Epithelial cell of proximal tubule (primary cell): ENCODE measurements at regions not wholly inside any gene's neighbourhood (a gene's known extent, or its start where the extent isn't known, plus 50 kb on each side); places are given as distances from the start of the nearest gene placed in this dataset.

Source experiments
- DNase-seq: peaks from one replicate; pipeline ENCODE4 v3.0.0-alpha.2; 2011; ENCODE audit warnings: low read depth
- H3K4me3 ChIP-seq: 2 replicates; pipeline ENCODE4 v1.5.1; 2011; ENCODE audit warnings: low read depth, mild to moderate bottlenecking, low read length
- CTCF ChIP-seq: conservative IDR thresholded peaks from 2 replicates; pipeline ENCODE4 v1.5.1; 2012; ENCODE audit warnings: low read depth, mild to moderate bottlenecking, low read length

GRCh38 chr1:95311762-95312161 is 77.8 kb downstream of the RWDD3 start:
- H3K4me3 ChIP-seq, result no peak overlapping the region
- no peak for TF ChIP-seq CTCF
- DNase-seq, result no peak

- H3K4me3 ChIP-seq, result no peak overlapping the region
- no peak for DNase-seq
- TF ChIP-seq CTCF, result no peak
Observed at GRCh38 chr1:95312181-95312580, 78.2 kb downstream of the RWDD3 start.

GRCh38 chr1:95313527-95313926 is 79.5 kb downstream of the RWDD3 start:
- TF ChIP-seq CTCF, result no peak
- DNase-seq, result no peak

GRCh38 chr1:95321531-95321930 is 87.5 kb downstream of the RWDD3 start:
- H3K4me3 ChIP-seq, result no peak overlapping the region
- TF ChIP-seq CTCF, result no peak
- no peak for DNase-seq

More at GRCh38 chr1:95313527-95313926, 79.5 kb downstream of the RWDD3 start:
- H3K4me3 ChIP-seq, result no peak overlapping the region

- H3K4me3 ChIP-seq, result no peak overlapping the region
- no peak for DNase-seq
- TF ChIP-seq CTCF, result no peak
Observed at GRCh38 chr1:95323123-95323522, 89.1 kb downstream of the RWDD3 start.

GRCh38 chr1:95325349-95325748 is 91.3 kb downstream of the RWDD3 start:
- no peak for DNase-seq
- no peak for TF ChIP-seq CTCF

GRCh38 chr1:95326023-95326422 is 92.0 kb downstream of the RWDD3 start:
- DNase-seq, result no peak
- no peak overlapping the region for H3K4me3 ChIP-seq
- no peak for TF ChIP-seq CTCF

More at GRCh38 chr1:95325349-95325748, 91.3 kb downstream of the RWDD3 start:
- no peak overlapping the region for H3K4me3 ChIP-seq
